Hepatocyte (in vitro differentiated cells): ENCODE measurements at regions not wholly inside any gene's neighbourhood (a gene's known extent, or its start where the extent isn't known, plus 50 kb on each side); places are given as distances from the start of the nearest gene placed in this dataset.

Experiments used
- EZH2 ChIP-seq: fragments of 200-600 bp; sonication (generic); IDR thresholded peaks from 2 replicates; pipeline ENCODE4 v1.6.1; 2016; ENCODE audit warnings: antibody characterized with exemption, mild to moderate bottlenecking, borderline replicate concordance
- EZH2phosphoT487 ChIP-seq: fragments of 200-600 bp; sonication (generic); IDR thresholded peaks from one replicate; pipeline ENCODE4 v1.6.1; 2018; ENCODE audit warnings: antibody characterized with exemption, mild to moderate bottlenecking, low read depth, moderate library complexity; ENCODE audit not compliant: unreplicated experiment, severe bottlenecking
- TF ChIP-seq, protein P1 (sequence below): fragments of 200-600 bp; sonication (generic); IDR thresholded peaks from 2 replicates; pipeline ENCODE4 v1.5.1; 2016; ENCODE audit warnings: antibody characterized with exemption, mild to moderate bottlenecking; ENCODE audit not compliant: poor library complexity

DNA sequence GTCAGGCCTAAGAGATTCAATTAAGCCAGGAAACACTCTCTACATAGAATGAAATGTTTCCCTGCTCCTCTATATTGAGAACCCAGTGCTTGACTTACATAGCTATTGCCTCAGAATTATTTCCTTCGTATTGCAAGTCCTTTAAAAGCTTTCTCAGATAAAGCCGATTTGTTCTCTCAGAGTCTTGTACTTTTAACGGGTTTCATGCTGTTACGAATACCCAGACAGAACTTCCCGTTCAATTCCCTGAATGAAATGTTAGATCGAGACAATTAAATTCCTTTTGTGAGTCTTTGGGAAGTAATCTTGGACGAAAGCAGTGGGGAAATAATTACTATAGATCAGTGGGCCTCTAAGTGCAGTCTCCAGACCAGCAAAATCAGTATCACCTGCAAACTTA, 102.8 kb upstream of the CHL1 start:
- TF ChIP-seq, protein P1, sequence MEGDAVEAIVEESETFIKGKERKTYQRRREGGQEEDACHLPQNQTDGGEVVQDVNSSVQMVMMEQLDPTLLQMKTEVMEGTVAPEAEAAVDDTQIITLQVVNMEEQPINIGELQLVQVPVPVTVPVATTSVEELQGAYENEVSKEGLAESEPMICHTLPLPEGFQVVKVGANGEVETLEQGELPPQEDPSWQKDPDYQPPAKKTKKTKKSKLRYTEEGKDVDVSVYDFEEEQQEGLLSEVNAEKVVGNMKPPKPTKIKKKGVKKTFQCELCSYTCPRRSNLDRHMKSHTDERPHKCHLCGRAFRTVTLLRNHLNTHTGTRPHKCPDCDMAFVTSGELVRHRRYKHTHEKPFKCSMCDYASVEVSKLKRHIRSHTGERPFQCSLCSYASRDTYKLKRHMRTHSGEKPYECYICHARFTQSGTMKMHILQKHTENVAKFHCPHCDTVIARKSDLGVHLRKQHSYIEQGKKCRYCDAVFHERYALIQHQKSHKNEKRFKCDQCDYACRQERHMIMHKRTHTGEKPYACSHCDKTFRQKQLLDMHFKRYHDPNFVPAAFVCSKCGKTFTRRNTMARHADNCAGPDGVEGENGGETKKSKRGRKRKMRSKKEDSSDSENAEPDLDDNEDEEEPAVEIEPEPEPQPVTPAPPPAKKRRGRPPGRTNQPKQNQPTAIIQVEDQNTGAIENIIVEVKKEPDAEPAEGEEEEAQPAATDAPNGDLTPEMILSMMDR = no peak
- TF ChIP-seq EZH2 (no peak), EZH2phosphoT487 (no peak)
